RWPE1 (cell line): ENCODE measurements at regions not wholly inside any gene's neighbourhood (a gene's known extent, or its start where the extent isn't known, plus 50 kb on each side); places are given as distances from the start of the nearest gene placed in this dataset.
"Not testable (repeated sequence)": the region's sequence is repeated elsewhere in the genome, so short reads cannot be mapped to it uniquely, and the experiment has no call there.

Source experiments
- CTCF ChIA-PET: fragments of 350-600 bp; sonication (Branson Sonifier 250); formaldehyde crosslinking; extraction: SDS; loops from one replicate; lab custom pipeline; 2021; lab: Yijun Ruan, JAX
- POLR2A ChIA-PET: fragments of 400-600 bp; formaldehyde crosslinking; extraction: SDS; loops from one replicate; lab custom pipeline; 2020; ENCODE audit warnings: antibody characterized with exemption; ENCODE audit not compliant: low non-redundant PET; lab: Yijun Ruan, JAX
- DNase-seq: peaks from one replicate; pipeline ENCODE4 v3.0.0; 2012; ENCODE audit warnings: low spot score
- H3K27ac ChIP-seq: fragments of 450-650 bp; 2 replicates; pipeline ENCODE4 v1.5.1; 2017
- TF ChIP-seq, protein P1 (sequence below): fragments of 450-650 bp; conservative IDR thresholded peaks from 2 replicates; pipeline ENCODE4 v1.5.1; 2017; ENCODE audit warnings: low read depth, mild to moderate bottlenecking

DNA sequence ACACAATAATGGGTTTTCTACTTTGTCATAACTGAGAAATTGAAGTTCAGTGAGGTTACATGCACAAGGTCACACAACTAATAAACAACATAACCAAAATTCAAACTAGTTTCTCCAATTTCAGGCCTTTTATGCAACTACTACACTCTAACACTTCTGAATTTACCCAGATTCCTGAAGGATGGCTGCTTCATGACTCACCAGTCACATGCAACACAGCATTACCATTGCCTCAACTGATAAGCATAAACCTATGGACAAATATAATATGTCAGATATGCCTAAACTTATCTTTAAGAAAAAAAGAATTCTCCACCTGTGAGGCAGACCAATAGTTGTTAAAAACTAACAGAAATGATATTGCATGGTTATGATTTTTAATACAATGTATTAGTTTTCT lies 586.5 kb upstream of the SLC8A1 start:
- CTCF ChIA-PET: no interaction called here
- POLR2A ChIA-PET: no interaction called here
- DNase-seq: no peak
- no peak overlapping the region for H3K27ac ChIP-seq
- TF ChIP-seq, protein P1, sequence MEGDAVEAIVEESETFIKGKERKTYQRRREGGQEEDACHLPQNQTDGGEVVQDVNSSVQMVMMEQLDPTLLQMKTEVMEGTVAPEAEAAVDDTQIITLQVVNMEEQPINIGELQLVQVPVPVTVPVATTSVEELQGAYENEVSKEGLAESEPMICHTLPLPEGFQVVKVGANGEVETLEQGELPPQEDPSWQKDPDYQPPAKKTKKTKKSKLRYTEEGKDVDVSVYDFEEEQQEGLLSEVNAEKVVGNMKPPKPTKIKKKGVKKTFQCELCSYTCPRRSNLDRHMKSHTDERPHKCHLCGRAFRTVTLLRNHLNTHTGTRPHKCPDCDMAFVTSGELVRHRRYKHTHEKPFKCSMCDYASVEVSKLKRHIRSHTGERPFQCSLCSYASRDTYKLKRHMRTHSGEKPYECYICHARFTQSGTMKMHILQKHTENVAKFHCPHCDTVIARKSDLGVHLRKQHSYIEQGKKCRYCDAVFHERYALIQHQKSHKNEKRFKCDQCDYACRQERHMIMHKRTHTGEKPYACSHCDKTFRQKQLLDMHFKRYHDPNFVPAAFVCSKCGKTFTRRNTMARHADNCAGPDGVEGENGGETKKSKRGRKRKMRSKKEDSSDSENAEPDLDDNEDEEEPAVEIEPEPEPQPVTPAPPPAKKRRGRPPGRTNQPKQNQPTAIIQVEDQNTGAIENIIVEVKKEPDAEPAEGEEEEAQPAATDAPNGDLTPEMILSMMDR: no peak

DNA sequence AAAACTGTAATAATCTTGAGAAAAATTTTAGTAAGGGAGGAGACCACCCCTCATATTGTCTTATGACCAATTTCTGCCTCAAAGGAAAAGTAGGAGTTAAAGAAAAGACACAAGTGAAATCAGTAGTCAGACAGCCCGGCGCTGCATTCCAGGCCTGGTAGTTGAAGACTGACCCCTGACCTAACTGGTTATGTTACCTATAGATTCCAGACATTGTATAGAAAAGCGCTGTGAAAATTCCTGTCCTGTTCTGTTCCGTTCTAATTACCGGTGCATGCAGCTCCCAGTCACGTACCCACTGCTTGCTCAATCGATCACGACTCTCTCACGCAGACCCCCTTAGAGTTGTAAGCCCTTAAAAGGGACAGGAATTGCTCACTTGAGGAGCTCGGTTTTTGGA lies 587.9 kb upstream of the SLC8A1 start:
- POLR2A ChIA-PET, DNase-seq, H3K27ac ChIP-seq, CTCF ChIA-PET: not testable (repeated sequence)

DNA sequence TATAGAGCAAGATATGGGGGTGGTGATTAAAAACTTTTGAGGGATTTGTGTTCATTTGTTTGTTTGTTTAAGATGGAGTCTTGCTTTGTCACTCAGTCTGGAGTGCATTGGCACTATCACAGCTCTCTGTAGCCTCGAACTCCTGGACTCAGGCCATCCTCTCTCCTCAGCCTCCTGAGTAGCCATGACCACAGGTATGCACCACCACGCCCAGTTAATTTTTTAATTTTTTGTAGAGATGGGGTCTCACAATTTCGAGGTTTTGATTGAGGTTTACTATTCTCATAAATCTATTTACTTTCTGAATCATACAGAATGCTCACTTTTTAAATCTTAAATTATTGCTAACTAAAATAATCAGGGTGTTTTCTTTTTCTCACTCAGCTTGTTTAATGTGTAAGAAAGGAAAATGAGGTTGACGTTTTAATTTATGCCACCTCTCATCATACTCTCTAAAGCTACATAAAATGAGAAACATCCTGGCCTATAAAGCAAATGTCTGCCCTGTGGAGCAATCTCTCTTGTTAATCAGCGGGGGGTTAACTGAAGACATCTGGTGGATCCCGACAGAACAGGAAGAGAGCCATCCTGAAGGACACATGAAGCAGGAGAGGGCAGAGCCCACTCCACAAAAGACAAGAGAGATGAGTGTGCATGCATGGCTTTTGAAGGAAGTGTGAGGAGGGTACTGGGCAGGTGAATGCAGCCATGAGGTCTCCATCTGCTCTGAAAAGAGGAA lies 589.1 kb upstream of the SLC8A1 start:
- ChIA-PET POLR2A (no interaction called here), CTCF (no interaction called here)
- TF ChIP-seq, protein P1: no peak
- no peak for DNase-seq
- H3K27ac ChIP-seq: no peak overlapping the region

DNA sequence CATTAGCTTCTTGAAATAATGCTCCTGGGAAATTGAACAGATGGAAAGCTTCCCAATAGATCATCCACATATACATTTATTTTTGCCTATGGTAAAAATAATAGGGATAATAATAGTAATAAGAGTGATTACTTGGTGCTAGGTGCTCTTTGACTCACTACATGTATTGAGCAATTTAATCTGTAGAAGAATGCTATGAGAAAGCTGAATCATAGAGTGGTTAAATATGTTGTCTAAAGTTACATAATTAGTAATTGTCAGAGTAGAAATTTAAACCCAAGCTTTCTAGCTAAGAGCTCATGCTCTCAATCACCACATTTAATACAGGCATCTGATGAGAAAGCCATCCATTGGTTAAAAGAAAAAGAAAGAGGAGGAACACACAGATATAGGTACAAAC lies 590.5 kb upstream of the SLC8A1 start:
- H3K27ac ChIP-seq: no peak overlapping the region
- TF ChIP-seq, protein P1: no peak
- DNase-seq: no peak
- POLR2A ChIA-PET: no interaction called here
- CTCF ChIA-PET: interaction anchor here (0.6 kb wide), 1 partner anchor 49 kb away, joined by 3 read pairs; no protein-coding TSS in a partner anchor

DNA sequence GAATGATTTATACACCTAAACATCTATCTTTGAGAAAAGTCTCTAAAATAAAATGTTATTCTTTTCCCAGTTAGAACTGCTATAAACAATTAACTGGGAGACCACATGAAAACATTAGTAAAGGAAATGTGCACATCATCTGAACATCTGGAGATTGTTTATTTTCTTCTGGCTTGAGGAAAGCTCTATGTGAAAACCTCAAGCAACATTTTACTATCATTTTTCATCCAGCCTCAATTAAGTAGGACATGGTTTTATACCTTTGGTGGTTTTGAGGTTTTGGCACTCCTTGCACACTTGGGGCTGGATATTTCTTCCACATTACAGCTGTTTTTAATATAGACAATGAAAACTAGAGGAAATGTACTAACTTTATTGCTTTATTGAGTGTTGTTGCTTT lies 609.5 kb upstream of the SLC8A1 start:
- ChIA-PET POLR2A (no interaction called here), CTCF (interaction anchor here (0.6 kb wide), 1 partner anchor 772 kb away, joined by 3 read pairs; no protein-coding TSS in a partner anchor)
- no peak overlapping the region for H3K27ac ChIP-seq
- TF ChIP-seq, protein P1: no peak
- DNase-seq: no peak

DNA sequence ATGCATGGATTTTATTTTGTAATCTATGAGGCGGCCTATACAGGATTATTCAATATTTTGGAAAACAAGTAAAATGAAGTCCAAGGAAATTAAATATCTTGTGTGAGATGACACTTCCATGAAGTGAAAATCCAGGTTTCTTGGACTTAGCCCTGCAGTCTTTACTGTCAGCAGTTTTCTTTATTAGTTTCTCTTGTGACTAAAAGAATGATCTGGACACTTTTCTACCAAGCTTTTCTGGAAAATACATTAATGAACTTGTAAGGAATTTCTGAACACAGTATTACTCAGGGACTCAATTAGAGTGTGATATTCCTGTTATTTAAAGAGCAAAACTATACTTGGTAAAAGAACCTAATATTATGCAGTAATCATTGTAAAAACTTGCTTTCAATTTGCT lies 610.4 kb upstream of the SLC8A1 start:
- ChIA-PET CTCF (no interaction called here), POLR2A (no interaction called here)
- DNase-seq: no peak
- TF ChIP-seq, protein P1: no peak
- H3K27ac ChIP-seq: no peak overlapping the region

DNA sequence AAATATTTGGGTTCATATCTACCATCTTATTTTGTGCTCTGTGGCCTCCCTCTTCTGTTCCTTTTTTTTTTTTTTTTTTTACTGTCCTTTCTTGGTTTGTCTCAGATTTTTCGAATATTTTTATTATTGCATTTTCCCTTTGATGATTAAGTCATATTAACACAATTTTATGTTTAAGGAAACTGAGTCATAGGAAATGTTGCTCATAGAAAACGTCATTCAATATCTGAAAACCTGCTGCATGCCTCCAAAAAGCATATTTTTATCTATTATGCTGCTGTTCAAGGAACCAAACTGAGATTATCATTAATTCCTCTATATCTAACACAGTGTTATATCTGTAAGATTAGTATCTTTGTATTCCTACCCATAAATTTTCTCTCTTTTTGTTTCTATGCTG lies 614.3 kb upstream of the SLC8A1 start:
- no peak overlapping the region for H3K27ac ChIP-seq
- ChIA-PET CTCF (no interaction called here), POLR2A (no interaction called here)
- TF ChIP-seq, protein P1: no peak
- no peak for DNase-seq
